HG03025 (cell line): ENCODE measurements at regions not wholly inside any gene's neighbourhood (a gene's known extent, or its start where the extent isn't known, plus 50 kb on each side); places are given as distances from the start of the nearest gene placed in this dataset.
"Not testable (repeated sequence)": the region's sequence is repeated elsewhere in the genome, so short reads cannot be mapped to it uniquely, and the experiment has no call there.

Experiments
- ATAC-seq: cut with Tn5 transposase; IDR thresholded peaks from one replicate; pipeline ENCODE4 v1.9.1; 2021; ENCODE audit warnings: mild to moderate bottlenecking, moderate library complexity; ENCODE audit not compliant: unreplicated experiment, low FRiP score

- no peak for ATAC-seq
These were observed 247.0 kb downstream of the SPRY2 start for GRCh38 chr13:80093888-80094287.

GRCh38 chr13:80086304-80086721 lies 254.6 kb downstream of the SPRY2 start:
- ATAC-seq: no peak

GRCh38 chr13:80083853-80084676 lies 256.9 kb downstream of the SPRY2 start:
- no peak for ATAC-seq

DNA sequence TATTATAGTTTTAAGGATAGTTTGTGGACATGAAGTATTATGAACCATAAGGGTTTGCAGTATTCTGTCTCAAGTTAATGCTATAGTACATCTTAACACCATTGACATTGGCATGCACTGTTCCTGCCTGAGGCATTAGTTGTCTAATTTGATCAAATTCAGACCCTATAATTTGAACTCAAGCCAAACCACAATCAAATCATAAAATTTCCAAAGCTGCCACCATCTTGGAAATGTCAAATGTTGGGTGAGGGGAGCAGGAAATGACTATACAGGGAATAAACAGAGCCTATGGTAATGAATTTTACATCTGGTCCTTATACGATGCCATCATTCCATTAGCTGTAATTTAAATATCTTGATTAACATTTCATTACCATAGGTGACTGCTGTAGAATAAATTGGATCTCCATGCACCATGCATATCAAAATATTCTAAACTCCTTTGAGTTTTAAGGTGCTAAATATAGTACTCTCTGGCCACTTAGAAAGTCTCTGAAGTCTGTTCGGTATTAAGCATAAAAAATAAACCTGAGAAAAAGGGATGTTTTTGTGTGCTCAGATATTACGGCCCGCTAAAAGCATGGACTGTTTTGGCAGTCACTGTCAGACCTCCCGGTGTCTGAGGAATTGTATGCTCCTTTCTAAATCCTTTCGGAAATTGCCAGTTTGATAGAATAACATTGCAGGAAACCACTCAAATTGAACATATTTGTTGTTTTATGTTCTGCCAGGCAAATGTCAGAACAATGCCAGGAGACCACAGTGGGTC lies 257.7 kb downstream of the SPRY2 start:
- no peak for ATAC-seq

DNA sequence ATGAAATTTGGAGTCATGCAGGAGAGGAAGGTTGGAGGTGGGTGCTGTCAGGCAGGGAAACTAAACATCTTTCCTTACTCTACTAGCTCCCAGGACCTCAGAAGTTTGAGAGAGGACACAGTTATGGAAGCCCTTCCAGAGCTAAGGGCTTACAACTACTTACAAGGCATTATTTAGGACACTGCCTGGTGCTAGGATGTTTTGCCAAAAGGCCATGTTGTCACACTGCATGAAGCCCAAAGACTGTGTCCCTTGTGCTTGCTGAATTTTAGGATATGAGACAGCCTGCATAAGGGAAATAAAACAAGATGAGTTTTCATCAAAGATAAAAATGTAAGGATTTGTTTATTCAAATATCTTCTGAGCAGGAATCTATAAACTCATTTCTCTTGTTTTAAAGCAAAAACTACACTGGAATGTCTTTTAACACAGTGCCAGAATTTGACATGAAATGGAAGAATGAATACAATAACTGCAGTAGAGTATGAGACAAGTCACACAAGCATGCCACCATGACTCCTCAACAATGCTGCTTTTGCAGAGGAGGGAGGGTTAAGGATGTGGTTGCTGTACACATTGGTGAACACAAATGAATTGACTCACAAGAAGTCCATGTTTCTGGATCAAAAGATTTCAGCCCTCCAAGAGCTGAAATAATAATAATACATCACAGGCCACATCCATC lies 258.4 kb downstream of the SPRY2 start:
- ATAC-seq: no peak

DNA sequence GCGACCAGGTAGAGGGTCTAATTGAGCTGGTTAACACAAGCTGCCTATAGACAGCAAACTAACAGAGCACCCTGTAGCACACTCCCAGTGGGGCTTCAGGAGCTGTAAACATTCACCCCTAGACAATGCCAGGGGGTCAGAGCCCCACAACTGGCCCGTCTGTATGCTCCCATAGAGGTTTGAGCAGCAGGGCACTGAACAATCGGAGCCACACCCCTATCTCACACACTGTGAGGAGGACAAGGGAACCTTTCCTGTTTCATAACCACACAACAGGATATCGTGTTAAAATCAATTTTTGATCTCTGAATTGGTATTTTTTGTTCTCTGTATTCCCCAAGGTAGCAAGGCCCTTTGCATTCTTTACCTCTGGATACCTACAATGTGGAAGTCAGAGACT lies 266.1 kb downstream of the SPRY2 start:
- ATAC-seq: no peak

- no peak for ATAC-seq
These were observed 266.7 kb downstream of the SPRY2 start for GRCh38 chr13:80074143-80074752.

DNA sequence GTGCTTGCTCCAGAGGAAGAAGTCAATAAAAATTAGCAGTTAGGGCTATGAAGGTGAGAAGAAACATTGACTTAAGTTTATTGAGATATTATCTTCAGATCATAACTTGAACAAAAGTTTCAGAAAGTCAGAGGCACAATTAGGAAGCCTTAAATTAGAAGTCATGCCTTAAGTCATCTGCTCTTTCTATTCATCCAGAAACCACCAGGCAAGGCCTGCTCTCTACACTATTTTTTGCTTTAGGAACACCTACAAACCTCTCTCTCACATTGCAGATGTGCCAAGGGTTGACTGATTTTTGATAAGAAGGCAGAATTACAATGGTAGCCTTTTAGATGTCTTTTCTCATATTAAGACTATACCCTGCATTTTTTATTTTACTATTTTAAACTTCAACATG lies 268.7 kb downstream of the SPRY2 start:
- no peak for ATAC-seq

GRCh38 chr13:80070024-80070703 lies 270.8 kb downstream of the SPRY2 start:
- ATAC-seq: no peak

DNA sequence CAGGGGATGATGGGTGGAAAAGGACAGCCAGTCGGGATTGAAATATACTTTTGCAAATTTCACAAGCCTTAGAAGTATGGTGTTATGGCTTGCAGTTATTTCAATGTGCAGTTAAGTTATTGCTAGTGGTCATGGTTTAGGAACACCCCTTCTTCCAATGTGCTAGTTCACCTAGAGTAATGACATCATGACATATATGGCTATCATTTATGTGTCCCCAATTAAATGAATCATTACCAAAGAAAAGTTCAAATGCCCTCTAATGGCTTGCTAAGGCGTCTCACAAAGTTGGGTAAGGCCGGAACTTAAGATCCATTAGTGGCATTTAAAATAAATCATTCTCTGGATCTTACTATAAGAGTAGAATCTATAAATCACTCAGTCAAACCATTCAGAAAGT lies 271.6 kb downstream of the SPRY2 start:
- no peak for ATAC-seq

DNA sequence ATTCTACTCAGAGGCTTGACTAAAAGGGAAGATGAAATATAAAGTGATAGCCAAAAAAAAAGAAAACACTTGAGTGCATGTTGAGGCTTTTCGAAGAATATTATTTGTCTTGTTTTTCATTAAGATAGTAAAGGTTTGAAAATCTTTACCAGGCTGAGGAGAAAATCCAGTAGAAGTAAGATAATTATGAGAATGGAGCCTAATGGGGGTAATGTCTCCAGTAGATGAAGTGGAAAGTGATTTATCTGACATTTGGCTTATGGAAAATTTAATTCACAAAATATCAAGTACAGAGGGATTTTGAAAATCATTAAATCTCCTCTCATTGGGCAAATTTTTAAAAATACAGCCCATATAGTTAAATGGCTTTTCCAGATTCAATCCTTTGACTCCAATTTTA lies 274.9 kb downstream of the SPRY2 start:
- ATAC-seq: no peak

DNA sequence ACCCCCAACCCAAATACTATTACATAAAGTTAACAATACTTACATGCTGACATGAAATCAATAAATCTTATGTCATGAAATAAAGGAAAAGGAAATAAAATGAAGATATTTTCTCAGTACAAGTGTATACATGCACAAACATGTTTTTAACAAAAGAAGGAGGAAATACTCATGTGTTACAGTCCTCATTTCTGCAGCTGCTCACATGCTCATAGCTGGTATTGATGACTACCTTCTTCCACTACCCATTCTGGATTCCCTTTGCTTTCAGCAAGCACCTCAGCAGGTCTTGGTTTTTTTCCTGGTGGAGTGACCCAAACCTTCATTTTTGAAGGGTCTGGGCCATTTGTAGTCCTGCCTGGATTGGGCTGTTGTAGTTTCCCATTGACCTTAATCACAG lies 278.5 kb downstream of the SPRY2 start:
- ATAC-seq: not testable (repeated sequence)

- ATAC-seq: no peak
These were observed 281.1 kb downstream of the SPRY2 start for GRCh38 chr13:80059789-80060188.

DNA sequence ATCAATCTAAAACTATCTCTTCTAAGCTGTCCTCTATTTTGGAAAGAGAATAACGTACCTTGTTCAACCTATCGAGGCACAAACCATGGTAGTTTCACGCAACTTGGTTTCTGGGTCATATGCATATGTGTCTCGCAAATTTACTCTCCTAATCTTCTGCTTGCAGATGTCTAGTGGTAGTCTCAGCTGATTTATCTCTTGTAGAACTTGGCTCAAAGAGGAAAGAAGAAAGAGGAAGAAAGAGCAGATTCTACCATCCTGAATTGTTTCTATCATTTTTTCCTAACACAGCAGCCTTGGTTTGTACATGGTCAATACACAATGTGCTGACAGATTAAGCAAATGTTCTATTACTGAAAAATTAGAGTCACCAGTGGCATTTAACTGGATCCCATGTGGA lies 282.3 kb downstream of the SPRY2 start:
- no peak for ATAC-seq

- ATAC-seq: no peak
These were observed 285.1 kb downstream of the SPRY2 start for GRCh38 chr13:80055847-80056246.

DNA sequence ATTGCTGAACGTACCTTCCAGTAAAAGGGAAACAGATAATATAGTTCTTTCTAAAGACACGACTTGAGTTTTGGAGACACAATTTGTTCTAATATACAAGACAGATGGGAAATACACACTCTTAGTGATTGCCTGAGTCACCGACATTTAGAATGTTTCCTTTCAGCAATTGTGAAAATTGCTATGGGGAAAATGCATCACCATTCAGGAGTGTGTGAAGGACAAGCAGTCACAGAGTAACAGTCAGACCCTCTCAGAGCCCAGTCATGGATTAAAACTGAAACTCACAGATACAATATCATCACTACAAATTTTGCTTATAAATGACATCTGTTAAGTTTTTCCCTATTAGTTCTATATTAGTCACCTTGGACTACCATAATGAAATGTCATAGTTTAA lies 286.1 kb downstream of the SPRY2 start:
- no peak for ATAC-seq

GRCh38 chr13:80052286-80052685 lies 288.6 kb downstream of the SPRY2 start:
- no peak for ATAC-seq

GRCh38 chr13:80050252-80050651 lies 290.7 kb downstream of the SPRY2 start:
- ATAC-seq: no peak

- ATAC-seq: peak; percentile 96
These were observed 292.1 kb downstream of the SPRY2 start for GRCh38 chr13:80048802-80049201.

GRCh38 chr13:80048030-80048429 lies 292.9 kb downstream of the SPRY2 start:
- ATAC-seq: no peak
